ENCODE measurements at regions not wholly inside any gene's neighbourhood (a gene's known extent, or its start where the extent isn't known, plus 50 kb on each side); places are given as distances from the start of the nearest gene placed in this dataset.

DNA sequence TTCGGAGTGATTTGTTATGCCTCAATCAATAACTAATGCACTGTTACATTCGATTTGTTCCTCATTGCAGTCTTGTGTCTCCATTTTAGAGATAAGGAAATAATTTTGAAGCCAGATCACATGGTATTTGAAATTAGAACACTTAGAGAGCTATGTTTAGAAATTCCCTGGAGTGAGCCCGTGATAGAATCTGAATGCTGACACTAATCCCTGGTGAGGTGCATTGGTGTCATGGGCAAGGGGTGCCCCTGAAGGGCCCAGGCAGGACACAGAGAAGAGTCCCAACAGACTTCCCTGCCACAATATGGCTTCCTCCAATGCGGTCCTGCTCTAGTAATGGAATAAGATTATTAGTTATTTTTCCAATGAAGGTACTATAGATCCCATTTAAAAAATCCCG lies 223.0 kb downstream of the NR2F2 start:
- TF ChIP-seq YY1 (IDR thresholded peaks at IDR 0.05; ENCODE audit: insufficient read depth, insufficient read length) (no peak), ZNF274 (IDR thresholded peaks at IDR 0.05; ENCODE audit: low read depth, low read length) (no peak)
